ENCODE measurements at regions not wholly inside any gene's neighbourhood (a gene's known extent, or its start where the extent isn't known, plus 50 kb on each side); places are given as distances from the start of the nearest gene placed in this dataset.
"Not testable (repeated sequence)": the region's sequence is repeated elsewhere in the genome, so short reads cannot be mapped to it uniquely, and the experiment has no call there.

DNA sequence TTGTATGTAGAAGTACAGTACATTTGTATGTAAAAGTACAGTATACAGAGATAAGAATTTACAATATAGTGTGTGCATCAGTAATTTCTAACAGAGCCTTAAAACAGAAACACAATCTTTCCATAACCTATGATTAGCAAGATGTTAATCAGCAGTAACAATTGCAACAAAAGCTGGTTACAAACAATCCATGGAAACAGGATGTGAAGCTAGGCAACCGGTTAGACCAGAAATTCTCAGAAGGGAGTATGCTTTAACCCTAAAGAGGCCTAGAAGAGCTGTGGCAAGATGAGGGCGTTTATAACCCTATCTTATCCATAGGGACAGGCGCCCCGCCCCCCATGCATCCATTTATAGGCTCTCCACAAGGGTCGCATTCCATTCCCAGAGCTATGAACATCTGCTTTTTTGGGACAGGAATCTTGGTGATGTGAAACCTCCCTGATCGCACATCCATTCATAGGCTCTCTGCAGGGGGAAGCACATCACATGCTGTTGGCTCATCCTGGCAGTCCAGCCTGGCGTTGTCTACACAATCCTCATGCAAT is 180.3 kb downstream of the PDGFRA start:
- not testable (repeated sequence) for TF ChIP-seq RCOR1 (IDR thresholded peaks at IDR 0.05; ENCODE audit: insufficient replicate concordance, low read length); CEBPB (IDR thresholded peaks at IDR 0.05; ENCODE audit: low read depth, low read length); RAD21 (IDR thresholded peaks at IDR 0.05; ENCODE audit: low read length); SMC3 (IDR thresholded peaks at IDR 0.05; ENCODE audit: low read depth, low read length)

Data from IMR-90 (cell line).